ENCODE measurements at regions not wholly inside any gene's neighbourhood (a gene's known extent, or its start where the extent isn't known, plus 50 kb on each side); places are given as distances from the start of the nearest gene placed in this dataset.

GRCh38 chr18:55964171-55964570 lies 376.2 kb upstream of the TCF4 start (continued):
- no peak for TF ChIP-seq TRIM25 (IDR thresholded peaks at IDR 0.05; ENCODE audit: borderline replicate concordance)
- TF ChIP-seq ZBTB33 (CRISPR knock-in tag; IDR thresholded peaks at IDR 0.05), result no peak
- no peak for TF ChIP-seq MECOM (CRISPR knock-in tag; IDR thresholded peaks at IDR 0.05)
- no peak for TF ChIP-seq SAFB (IDR thresholded peaks at IDR 0.05; ENCODE audit: borderline replicate concordance, low read depth, low read length)
- TF ChIP-seq ZNF785 (CRISPR knock-in tag; IDR thresholded peaks at IDR 0.05), result no peak
- no peak for TF ChIP-seq ZNF586 (CRISPR knock-in tag; conservative IDR thresholded peaks at IDR 0.05)
- no peak for TF ChIP-seq ZNF655 (CRISPR knock-in tag; IDR thresholded peaks at IDR 0.05)
